PC-9 (cell line): ENCODE measurements at regions not wholly inside any gene's neighbourhood (a gene's known extent, or its start where the extent isn't known, plus 50 kb on each side); places are given as distances from the start of the nearest gene placed in this dataset.

Experiments used
- CTCF ChIP-seq: fragments of 200-600 bp; sonication (generic); conservative IDR thresholded peaks from 2 replicates; pipeline ENCODE4 v1.6.1; 2017; ENCODE audit warnings: mixed run types, antibody characterized with exemption, mild to moderate bottlenecking, moderate library complexity
- EZH2 ChIP-seq: fragments of 200-600 bp; sonication (generic); IDR thresholded peaks from 2 replicates; pipeline ENCODE4 v1.8.0; 2017; ENCODE audit warnings: antibody characterized with exemption, low read depth

GRCh38 chr9:14978022-14979000 is 68.1 kb upstream of the FREM1 start:
- TF ChIP-seq CTCF, result no peak
- no peak for TF ChIP-seq EZH2
